ENCODE measurements at regions not wholly inside any gene's neighbourhood (a gene's known extent, or its start where the extent isn't known, plus 50 kb on each side); places are given as distances from the start of the nearest gene placed in this dataset.

- TF ChIP-seq, protein P1, sequence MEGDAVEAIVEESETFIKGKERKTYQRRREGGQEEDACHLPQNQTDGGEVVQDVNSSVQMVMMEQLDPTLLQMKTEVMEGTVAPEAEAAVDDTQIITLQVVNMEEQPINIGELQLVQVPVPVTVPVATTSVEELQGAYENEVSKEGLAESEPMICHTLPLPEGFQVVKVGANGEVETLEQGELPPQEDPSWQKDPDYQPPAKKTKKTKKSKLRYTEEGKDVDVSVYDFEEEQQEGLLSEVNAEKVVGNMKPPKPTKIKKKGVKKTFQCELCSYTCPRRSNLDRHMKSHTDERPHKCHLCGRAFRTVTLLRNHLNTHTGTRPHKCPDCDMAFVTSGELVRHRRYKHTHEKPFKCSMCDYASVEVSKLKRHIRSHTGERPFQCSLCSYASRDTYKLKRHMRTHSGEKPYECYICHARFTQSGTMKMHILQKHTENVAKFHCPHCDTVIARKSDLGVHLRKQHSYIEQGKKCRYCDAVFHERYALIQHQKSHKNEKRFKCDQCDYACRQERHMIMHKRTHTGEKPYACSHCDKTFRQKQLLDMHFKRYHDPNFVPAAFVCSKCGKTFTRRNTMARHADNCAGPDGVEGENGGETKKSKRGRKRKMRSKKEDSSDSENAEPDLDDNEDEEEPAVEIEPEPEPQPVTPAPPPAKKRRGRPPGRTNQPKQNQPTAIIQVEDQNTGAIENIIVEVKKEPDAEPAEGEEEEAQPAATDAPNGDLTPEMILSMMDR (IDR thresholded peaks at IDR 0.05), result no peak
- TF ChIP-seq POLR2A (IDR thresholded peaks at IDR 0.05), result no peak
- Histone ChIP-seq H3K27ac (no peak overlapping the region), H3K4me3 (no peak overlapping the region), H3K36me3 (no peaks in the 10 kb centered on the region), H3K27me3 (peaks cover 0 to 6% (median 0%) of the 10 kb centered on the region in 9 donors), H3K9me3 (no peaks in the 10 kb centered on the region), H3K4me1 (peaks cover 0 to 3% (median 0%) of the 10 kb centered on the region in 12 donors)
- no peak for DNase-seq
- intact Hi-C loops (cut with DNase I), result loop anchor here in 1 of 10 donors (5.0 kb wide), 1 partner anchor 833 kb away; no protein-coding TSS in a partner anchor
- WGBS, 4 donors, result 45 to 77% (median 64%) methylated on average over 1 to 3 of the region's 3 CpGs
- no peak for ATAC-seq
Measured at GRCh38 chrX:8873956-8874355, 72.8 kb upstream of the FAM9A start.

DNA sequence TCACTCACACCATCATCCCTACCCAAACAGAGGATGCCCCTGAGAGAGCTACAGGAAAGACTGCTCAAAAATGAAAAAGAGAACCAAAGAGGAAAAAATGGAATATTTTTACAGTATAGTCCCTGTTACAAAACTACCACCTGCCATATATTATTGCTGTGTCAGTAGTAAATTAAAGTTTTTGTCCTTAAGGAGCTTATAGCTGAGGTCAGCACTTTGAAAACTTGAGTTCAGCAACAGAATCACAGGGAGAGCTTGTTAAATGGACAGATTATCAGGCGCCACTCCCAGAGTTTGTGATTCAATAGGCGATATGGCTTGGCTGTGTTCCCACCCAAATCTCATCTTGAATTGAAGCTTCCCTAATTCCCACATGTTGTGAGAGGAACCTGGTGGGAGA, 71.9 kb upstream of the FAM9A start:
- WGBS, 4 donors, result 77 to 86% (median 79%) methylated on average over 2 of the region's 2 CpGs
- peaks cover 0 to 3% (median 0%) of the 10 kb centered on the region in 12 donors for H3K4me1 ChIP-seq
- intact Hi-C loops (cut with DNase I), result loop anchor here in 1 of 10 donors (5.0 kb wide), 1 partner anchor 834 kb away; no protein-coding TSS in a partner anchor
- H3K4me3 ChIP-seq, result no peak overlapping the region
- no peaks in the 10 kb centered on the region for H3K36me3 ChIP-seq
- no peak for DNase-seq
- no peak for ATAC-seq
- H3K9me3 ChIP-seq, result no peaks in the 10 kb centered on the region
- TF ChIP-seq, protein P1 (IDR thresholded peaks at IDR 0.05), result no peak
- TF ChIP-seq POLR2A (IDR thresholded peaks at IDR 0.05), result no peak
- H3K27ac ChIP-seq, result no peak overlapping the region
- H3K27me3 ChIP-seq, result peaks cover 0 to 6% (median 0%) of the 10 kb centered on the region in 9 donors

DNA sequence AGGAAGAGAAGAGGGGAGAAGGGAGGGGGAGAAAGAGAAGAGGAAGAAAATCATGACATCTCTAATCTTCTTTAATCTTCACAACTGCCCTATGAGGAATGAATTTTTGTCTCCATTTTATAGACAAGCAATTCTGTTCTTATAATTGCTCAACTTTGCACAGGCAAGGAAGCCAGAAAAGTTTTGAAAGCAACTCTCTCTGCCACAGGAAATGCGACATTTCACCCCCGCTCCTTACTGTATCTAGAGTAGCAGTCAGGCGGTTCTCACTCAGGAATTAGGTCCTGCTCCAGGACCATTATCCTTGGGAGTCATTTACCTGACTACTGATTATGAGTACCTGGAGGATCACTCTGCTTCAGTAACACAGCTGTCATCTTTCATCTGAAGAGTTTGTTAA, 69.2 kb upstream of the FAM9A start:
- H3K4me1 ChIP-seq, result peaks cover 0 to 3% (median 0%) of the 10 kb centered on the region in 12 donors
- no peaks in the 10 kb centered on the region for H3K36me3 ChIP-seq
- H3K4me3 ChIP-seq, result no peak overlapping the region
- no peak for DNase-seq
- H3K9me3 ChIP-seq, result no peaks in the 10 kb centered on the region
- TF ChIP-seq, protein P1 (IDR thresholded peaks at IDR 0.05), result no peak
- TF ChIP-seq POLR2A (IDR thresholded peaks at IDR 0.05), result no peak
- 38 to 72% (median 53%) methylated on average over 3 of the region's 3 CpGs for WGBS, 4 donors
- ATAC-seq, result no peak
- H3K27ac ChIP-seq, result no peak overlapping the region
- H3K27me3 ChIP-seq, result peaks cover 0 to 13% (median 0%) of the 10 kb centered on the region in 9 donors
- intact Hi-C loops (cut with DNase I), result loop anchor here in 1 of 10 donors (5.0 kb wide), 1 partner anchor 837 kb away; no protein-coding TSS in a partner anchor

DNA sequence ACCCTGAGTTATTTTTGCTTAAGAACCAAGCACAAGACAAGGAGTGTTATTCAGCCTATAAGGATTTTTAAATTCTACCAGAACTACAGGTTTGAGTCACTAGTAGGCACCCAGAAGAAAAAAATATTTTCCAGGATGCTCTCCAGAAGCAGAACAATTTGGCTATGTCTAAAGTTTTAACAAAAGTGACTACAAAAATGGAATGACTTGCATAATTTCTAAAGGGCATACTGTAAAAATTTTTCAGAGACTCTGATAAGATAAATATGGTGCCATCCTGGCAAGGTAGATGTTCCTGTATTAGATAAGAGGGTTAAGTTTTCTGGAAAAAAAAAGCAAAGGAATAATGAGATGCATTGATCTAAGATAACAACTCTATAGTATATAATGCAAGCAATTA, 68.6 kb upstream of the FAM9A start:
- no peaks in the 10 kb centered on the region for H3K9me3 ChIP-seq
- intact Hi-C loops (cut with DNase I), result loop anchor here in 1 of 10 donors (5.0 kb wide), 1 partner anchor 837 kb away; no protein-coding TSS in a partner anchor
- peaks cover 0 to 3% (median 0%) of the 10 kb centered on the region in 12 donors for H3K4me1 ChIP-seq
- no peak overlapping the region for H3K27ac ChIP-seq
- no peak for TF ChIP-seq POLR2A (IDR thresholded peaks at IDR 0.05)
- TF ChIP-seq, protein P1 (IDR thresholded peaks at IDR 0.05), result no peak
- DNase-seq (no peak), ATAC-seq (no peak)
- no peaks in the 10 kb centered on the region for H3K36me3 ChIP-seq
- H3K27me3 ChIP-seq, result peaks cover 0 to 13% (median 0%) of the 10 kb centered on the region in 9 donors
- H3K4me3 ChIP-seq, result no peak overlapping the region
